Activated CD8-positive, alpha-beta T cell treated with anti-CD3 and anti-CD28 coated beads for 36 hours (primary cell): ENCODE measurements at regions not wholly inside any gene's neighbourhood (a gene's known extent, or its start where the extent isn't known, plus 50 kb on each side); places are given as distances from the start of the nearest gene placed in this dataset.

Source experiments
- ATAC-seq: fragments of 200-7000 bp; cut with Tn5 transposase; one replicate; pipeline ENCODE4 v1.10.0; 2021; ENCODE audit warnings: mild to moderate bottlenecking, moderate library complexity
- CTCF ChIA-PET: fragments of 350-600 bp; sonication (Branson Sonifier 250); formaldehyde crosslinking; loops from one replicate; lab custom pipeline; 2021; ENCODE audit warnings: antibody characterized with exemption; lab: Charles Lee
- POLR2A ChIA-PET: fragments of 350-600 bp; sonication (Branson Sonifier 250); formaldehyde crosslinking; loops from one replicate; lab custom pipeline; 2021; ENCODE audit warnings: antibody characterized with exemption; lab: Charles Lee
- DNase-seq: peaks from one replicate; pipeline ENCODE4 v3.0.0-alpha.2; 2020
- H3K27ac Mint-ChIP-seq: one replicate; pipeline ENCODE4 v1.8.0; 2021; ENCODE audit warnings: mild to moderate bottlenecking, mixed read lengths
- H3K27me3 Mint-ChIP-seq: one replicate; pipeline ENCODE4 v1.8.0; 2021; ENCODE audit warnings: mixed read lengths
- H3K36me3 Mint-ChIP-seq: one replicate; pipeline ENCODE4 v1.8.0; 2021; ENCODE audit warnings: low read depth, mixed read lengths
- H3K4me1 Mint-ChIP-seq: one replicate; pipeline ENCODE4 v1.8.0; 2021; ENCODE audit warnings: low read depth, mixed read lengths
- H3K4me3 Mint-ChIP-seq: one replicate; pipeline ENCODE4 v1.8.0; 2021; ENCODE audit warnings: mild to moderate bottlenecking, moderate library complexity, mixed read lengths
- H3K9me3 Mint-ChIP-seq: one replicate; pipeline ENCODE4 v1.8.0; 2021; ENCODE audit warnings: mixed read lengths
- intact Hi-C: fragments of 100-400 bp; cut with micrococcal nuclease; formaldehyde crosslinking; loops from one replicate; pipeline ENCODE4 v1.10.0; 2022
- TF ChIP-seq, protein P1 (sequence below): fragments of 200-600 bp; IDR thresholded peaks from one replicate; pipeline ENCODE4 v1.8.0; 2022; ENCODE audit warnings: antibody characterized with exemption, mild to moderate bottlenecking

DNA sequence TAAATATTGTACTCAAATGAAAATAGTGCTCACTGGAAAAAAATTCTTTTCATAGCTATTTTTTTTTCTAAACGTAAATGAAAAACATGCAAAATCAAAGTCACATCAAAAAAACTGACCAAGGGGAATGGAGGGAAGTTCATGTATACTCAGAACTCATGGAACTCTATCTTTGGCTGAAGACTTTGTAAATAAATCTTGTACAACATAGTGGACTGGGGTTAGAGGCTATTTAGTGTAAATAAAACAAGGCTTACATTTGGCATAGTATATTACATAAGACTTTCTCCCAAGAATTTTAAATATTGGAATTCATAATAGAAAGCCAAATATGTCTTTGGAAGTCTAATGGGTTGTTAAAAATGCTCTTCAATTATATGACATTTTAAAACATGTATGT lies 59.8 kb upstream of the PDE5A start:
- Mint-ChIP-seq H3K27me3 (peaks cover 18% of the 10 kb centered on the region), H3K36me3 (no peaks in the 10 kb centered on the region), H3K9me3 (peaks cover 11% of the 10 kb centered on the region), H3K4me3 (no peak overlapping the region), H3K4me1 (no peaks in the 10 kb centered on the region), H3K27ac (no peak overlapping the region)
- intact Hi-C loops: no loop called here
- POLR2A ChIA-PET: no interaction called here
- ATAC-seq: no peak
- TF ChIP-seq, protein P1, sequence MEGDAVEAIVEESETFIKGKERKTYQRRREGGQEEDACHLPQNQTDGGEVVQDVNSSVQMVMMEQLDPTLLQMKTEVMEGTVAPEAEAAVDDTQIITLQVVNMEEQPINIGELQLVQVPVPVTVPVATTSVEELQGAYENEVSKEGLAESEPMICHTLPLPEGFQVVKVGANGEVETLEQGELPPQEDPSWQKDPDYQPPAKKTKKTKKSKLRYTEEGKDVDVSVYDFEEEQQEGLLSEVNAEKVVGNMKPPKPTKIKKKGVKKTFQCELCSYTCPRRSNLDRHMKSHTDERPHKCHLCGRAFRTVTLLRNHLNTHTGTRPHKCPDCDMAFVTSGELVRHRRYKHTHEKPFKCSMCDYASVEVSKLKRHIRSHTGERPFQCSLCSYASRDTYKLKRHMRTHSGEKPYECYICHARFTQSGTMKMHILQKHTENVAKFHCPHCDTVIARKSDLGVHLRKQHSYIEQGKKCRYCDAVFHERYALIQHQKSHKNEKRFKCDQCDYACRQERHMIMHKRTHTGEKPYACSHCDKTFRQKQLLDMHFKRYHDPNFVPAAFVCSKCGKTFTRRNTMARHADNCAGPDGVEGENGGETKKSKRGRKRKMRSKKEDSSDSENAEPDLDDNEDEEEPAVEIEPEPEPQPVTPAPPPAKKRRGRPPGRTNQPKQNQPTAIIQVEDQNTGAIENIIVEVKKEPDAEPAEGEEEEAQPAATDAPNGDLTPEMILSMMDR: no peak
- CTCF ChIA-PET: interaction anchor here (0.7 to 2.2 kb wide), 2 partner anchors 18 to 60 kb away, joined by 3 to 7 read pairs; partner anchors contain the start of gene PDE5A
- DNase-seq: no peak

DNA sequence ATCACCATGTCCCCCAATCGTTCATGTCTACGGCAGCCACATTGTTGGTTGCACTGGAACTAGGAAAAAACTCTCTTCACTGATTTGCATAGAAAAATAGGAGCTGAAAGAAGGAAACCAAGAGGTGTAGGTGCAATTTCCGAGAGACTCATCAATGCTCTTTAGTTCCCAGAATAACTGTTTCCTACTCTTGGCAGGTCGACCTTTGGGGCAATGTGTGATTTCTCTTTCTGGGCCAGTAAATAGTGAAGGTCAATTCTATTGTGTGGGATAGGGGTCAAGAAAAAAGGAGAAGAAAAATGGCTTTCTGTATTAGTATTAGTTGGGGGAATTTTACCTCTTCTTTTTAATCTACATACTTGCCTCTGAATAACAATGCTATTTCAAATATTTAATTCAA lies 55.9 kb upstream of the PDE5A start:
- TF ChIP-seq, protein P1: no peak
- no peak for ATAC-seq
- H3K27me3 Mint-ChIP-seq: peaks cover 12% of the 10 kb centered on the region

DNA sequence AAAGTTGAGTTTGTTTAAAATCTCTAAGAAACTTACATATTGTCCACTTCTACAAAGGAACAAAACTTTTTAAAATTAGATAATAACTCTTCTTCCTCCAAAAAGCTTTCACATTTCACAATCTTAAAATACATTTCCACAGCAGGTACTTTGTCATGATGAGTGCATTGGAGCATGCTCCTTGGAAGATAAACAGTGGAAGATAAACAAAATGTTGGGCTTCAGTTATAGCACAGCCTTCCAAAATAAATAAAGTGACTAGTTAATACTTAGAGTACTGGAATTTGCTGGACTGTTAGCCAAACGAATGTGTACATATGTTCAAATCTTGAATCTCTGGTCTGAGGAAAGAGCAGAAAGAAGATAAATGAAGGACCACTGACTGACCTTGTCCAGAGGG lies 54.9 kb upstream of the PDE5A start:
- H3K4me1 Mint-ChIP-seq: no peaks in the 10 kb centered on the region
- ChIA-PET CTCF (no interaction called here), POLR2A (no interaction called here)
- ATAC-seq: no peak
- H3K27me3 Mint-ChIP-seq: peaks cover 10% of the 10 kb centered on the region
- no peaks in the 10 kb centered on the region for H3K36me3 Mint-ChIP-seq
- H3K9me3 Mint-ChIP-seq: no peaks in the 10 kb centered on the region
- no peak overlapping the region for H3K27ac Mint-ChIP-seq
- intact Hi-C loops: no loop called here
- no peak for DNase-seq
- no peak overlapping the region for H3K4me3 Mint-ChIP-seq
- TF ChIP-seq, protein P1: no peak

More for the DNA sequence above, 55.9 kb upstream of the PDE5A start:
- H3K9me3 Mint-ChIP-seq: no peaks in the 10 kb centered on the region
- DNase-seq: no peak
- H3K4me1 Mint-ChIP-seq: no peaks in the 10 kb centered on the region
- H3K27ac Mint-ChIP-seq: no peak overlapping the region
- no peaks in the 10 kb centered on the region for H3K36me3 Mint-ChIP-seq
- no peak overlapping the region for H3K4me3 Mint-ChIP-seq
- intact Hi-C loops: no loop called here
- ChIA-PET POLR2A (no interaction called here), CTCF (no interaction called here)

DNA sequence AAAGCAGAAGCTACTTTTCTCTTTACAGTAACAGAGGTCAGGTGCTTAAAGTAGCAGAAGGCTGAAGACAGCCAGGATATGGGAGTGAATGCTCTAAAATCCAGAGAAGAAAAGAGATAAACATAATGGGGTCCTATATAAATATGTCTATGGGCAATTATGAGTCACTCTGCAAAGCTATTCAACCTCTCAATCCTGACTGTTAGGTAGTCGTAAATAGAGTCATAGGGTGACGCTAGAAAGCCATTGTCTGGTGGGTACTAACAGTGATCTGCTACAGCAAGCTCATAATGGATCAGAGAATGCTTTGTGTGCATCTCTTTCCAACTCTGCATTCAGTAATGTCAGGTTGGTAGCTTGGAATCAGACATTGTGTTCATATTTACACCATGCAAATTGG lies 53.5 kb upstream of the PDE5A start:
- H3K27me3 Mint-ChIP-seq: peaks cover 10% of the 10 kb centered on the region
- H3K27ac Mint-ChIP-seq: no peak overlapping the region
- no peaks in the 10 kb centered on the region for H3K36me3 Mint-ChIP-seq
- ChIA-PET CTCF (interaction anchor here (1.4 kb wide), 1 partner anchor 55 kb away, joined by 4 read pairs; no protein-coding TSS in a partner anchor), POLR2A (no interaction called here)
- ATAC-seq (no peak), DNase-seq (no peak)
- no peaks in the 10 kb centered on the region for H3K4me1 Mint-ChIP-seq
- TF ChIP-seq, protein P1: no peak
- no peaks in the 10 kb centered on the region for H3K9me3 Mint-ChIP-seq
- H3K4me3 Mint-ChIP-seq: no peak overlapping the region
- intact Hi-C loops: no loop called here

DNA sequence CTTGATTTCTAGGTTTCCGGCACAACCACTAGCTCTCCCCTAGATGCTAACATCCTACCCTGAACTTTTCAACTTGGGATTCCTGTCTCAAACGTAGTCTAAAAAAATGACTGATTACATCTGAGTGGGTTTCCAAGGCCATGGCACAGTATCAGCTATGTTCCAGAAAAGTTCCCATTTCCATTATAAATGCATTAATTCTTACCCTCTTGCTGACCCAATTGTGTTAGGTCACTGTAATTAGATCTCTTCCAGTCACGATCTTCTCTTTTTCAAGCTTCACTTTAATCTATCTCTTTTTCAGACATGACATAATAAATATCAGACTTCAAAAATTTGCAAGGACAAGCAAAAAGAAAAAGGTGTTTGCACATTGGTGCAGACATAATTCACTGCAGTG lies 50.6 kb upstream of the PDE5A start:
- H3K27ac Mint-ChIP-seq: no peak overlapping the region
- no peaks in the 10 kb centered on the region for H3K9me3 Mint-ChIP-seq
- intact Hi-C loops: no loop called here
- no peak overlapping the region for H3K4me3 Mint-ChIP-seq
- H3K27me3 Mint-ChIP-seq: peaks cover 4% of the 10 kb centered on the region
- TF ChIP-seq, protein P1: no peak
- DNase-seq (no peak), ATAC-seq (no peak)
- CTCF ChIA-PET: interaction anchor here (1.0 to 1.5 kb wide), 2 partner anchors 13 to 52 kb away, joined by 4 to 5 read pairs; no protein-coding TSS in a partner anchor
- POLR2A ChIA-PET: no interaction called here
- no peaks in the 10 kb centered on the region for H3K36me3 Mint-ChIP-seq
- H3K4me1 Mint-ChIP-seq: no peaks in the 10 kb centered on the region
